ENCODE measurements at regions not wholly inside any gene's neighbourhood (a gene's known extent, or its start where the extent isn't known, plus 50 kb on each side); places are given as distances from the start of the nearest gene placed in this dataset.

DNA sequence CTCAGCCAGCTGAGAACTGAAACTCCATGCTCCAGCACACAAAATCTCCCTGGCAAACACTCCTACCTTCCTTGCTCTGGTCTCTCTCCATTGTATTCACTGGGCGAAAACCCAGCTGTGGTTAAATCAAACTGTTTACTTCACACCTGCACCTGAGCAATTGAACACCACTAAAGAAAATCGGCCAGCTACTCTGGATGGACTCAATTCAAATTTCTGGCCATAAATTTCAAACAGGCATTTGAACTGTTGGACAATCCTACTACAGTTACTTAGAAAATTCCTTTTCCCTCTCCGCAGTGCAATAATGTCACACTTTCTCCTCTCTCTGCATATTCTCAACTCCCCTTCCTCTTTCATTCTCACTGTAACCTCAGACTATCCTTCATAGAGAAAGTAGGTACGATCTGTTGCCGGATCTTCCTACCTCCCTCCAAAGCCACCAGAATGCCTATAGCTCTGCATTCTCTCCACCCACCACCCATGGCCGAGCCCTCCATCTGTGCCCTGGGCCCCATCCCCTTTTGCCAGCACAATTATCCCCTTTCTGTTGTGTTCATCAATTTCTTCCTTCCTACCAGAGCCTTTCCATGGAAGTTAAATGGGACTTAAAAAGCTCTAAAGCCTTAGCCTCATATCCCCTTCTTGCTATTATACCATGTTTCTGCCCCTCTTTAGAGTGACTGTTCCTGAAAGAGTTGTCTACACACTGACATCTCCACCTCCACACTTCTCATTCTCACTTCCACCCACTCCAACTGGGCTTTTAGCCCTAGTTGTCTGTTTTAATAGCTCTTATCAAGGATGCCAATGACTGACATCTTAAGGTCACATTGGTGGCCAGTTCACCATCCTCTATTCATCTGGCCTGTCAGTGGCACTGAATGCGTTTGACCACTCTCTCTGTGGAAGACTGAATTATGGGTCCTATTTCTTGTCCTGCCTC lies 127.5 kb upstream of the SLC1A4 start:
- in situ Hi-C loops (cut with HindIII; ENCODE audit: low pct_unique_long_range_greater_than_20kb, low sequenced_read_pairs): no loop called here
- no peak for DNase-seq (ENCODE audit: low read depth in 1 of 2, low spot score in 1 of 2)
- no peak for TF ChIP-seq JUND (IDR thresholded peaks at IDR 0.05; ENCODE audit: low read depth)

DNA sequence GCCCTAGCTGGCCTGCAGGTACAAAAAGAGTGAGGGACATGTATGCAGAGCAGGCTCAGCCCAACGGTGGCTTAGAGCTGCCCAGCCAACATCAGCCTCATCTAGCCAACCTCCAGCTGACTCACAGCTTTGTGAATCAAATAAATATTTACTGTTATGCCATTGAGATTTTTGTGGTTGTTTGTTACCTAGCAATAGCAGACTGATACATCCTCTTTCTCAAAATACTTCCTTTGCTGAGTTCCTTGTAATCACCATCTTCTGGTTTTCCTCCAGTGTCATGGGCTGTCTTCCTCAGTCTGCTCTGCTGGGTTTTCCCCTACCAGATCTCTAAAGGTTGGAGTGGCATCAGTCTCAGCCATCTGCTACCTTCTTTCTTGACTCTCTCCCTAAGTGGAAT lies 126.6 kb upstream of the SLC1A4 start:
- peak in 1 of 2 experiments; percentile 35 for DNase-seq (ENCODE audit: low read depth in 1 of 2, low spot score in 1 of 2)
- in situ Hi-C loops (cut with HindIII; ENCODE audit: low pct_unique_long_range_greater_than_20kb, low sequenced_read_pairs): no loop called here
- no peak for TF ChIP-seq JUND (IDR thresholded peaks at IDR 0.05; ENCODE audit: low read depth)

DNA sequence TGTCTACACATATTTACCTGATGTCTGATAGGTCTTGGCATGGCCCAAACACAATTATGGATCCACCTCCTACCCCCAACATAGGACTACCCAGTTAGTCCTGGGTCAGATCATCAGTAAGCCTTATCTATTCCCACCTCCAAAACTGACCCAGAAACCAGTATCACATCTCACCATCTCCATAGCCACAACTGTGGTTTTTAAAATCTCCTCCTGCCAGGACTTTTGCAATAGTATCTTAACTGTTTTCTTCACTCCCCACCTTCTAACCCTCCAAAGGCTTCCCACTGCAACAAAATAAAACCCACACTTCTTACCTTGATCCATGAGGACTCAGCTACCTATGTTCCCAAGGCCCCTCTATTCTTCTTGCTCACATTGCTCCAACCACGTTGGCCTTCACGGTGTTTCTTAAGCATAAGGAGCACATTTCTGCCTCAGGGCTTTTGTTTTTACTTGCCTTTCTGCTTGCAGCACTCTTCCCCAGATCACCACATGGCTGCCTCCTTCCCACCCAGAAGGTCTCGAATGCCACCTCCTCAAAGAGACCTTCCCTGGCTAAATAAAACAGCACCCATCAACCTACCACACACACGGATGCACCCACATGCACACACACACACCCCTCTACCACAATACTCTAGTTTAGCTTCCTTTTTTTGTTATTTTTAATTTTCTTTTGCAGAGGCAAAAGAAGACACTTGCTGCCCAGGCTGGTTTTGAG lies 125.9 kb upstream of the SLC1A4 start:
- TF ChIP-seq JUND (IDR thresholded peaks at IDR 0.05; ENCODE audit: low read depth): no peak
- in situ Hi-C loops (cut with HindIII; ENCODE audit: low pct_unique_long_range_greater_than_20kb, low sequenced_read_pairs): no loop called here
- no peak for DNase-seq (ENCODE audit: low read depth in 1 of 2, low spot score in 1 of 2)

DNA sequence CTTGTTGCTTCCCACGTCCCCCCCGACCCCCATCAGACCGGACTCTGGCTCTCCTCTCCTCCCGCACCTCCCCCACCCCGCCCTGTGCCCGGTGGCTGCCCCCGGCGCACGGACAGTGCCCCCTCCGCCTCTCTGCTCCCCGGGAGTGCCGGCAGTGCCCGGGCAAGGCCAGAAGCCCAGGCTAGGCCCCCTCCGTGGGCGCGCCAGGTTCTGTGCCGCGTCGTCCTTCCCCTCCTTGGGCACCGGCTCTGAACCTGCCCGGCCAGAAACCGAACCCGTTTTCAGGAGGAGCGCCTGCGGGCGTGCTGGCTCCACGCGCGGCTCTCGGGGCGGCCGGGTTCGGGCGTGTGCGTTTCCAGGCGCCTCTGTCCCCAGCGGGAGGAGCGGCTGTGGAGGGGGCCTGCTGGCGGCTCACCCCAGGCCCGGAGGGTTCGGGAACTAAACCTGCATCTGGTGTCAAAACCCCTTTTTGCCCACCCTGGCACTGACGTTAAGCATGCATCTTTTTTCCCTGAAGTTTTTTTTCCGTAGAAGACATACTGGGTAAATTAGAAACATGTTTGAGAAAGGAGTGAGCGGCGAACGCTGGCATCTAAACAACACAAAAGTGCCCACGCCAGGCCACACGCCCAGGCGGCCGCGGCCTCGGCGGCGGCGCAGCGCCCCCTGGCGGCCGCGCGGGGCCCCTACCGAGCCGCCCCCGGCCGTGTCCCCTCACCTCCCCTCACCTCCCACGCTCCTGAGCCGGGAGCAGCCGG lies 123.9 kb upstream of the SLC1A4 start:
- DNase-seq (ENCODE audit: low read depth in 1 of 2, low spot score in 1 of 2): peak; percentile 69 to 77
- in situ Hi-C loops (cut with HindIII; ENCODE audit: low pct_unique_long_range_greater_than_20kb, low sequenced_read_pairs): no loop called here
- TF ChIP-seq JUND (IDR thresholded peaks at IDR 0.05; ENCODE audit: low read depth): no peak

DNA sequence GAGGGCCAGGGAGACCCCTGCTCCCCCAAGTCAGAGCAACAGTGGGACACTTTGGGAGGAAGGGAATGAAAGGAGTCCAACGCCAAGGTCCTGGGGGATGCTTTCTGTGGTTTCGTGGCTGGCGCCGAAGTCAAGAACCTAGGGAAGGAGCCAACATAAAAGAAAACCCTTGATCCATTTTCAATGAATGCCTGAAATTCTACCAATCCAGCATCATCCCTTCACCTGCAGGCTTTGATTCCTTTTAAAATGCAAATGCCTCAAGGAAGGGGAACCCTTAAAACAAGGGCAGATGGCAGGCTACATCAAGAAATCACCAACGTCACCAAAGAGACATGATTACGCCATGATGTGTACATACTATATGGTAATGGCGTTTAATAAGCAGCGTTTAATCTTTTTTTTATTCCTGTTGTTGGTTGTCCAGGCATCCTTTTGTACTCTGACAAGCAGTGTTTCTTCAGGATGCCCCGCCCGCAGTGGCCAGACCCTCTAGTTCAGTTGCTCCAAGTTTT lies 123.3 kb upstream of the SLC1A4 start:
- no peak for TF ChIP-seq JUND (IDR thresholded peaks at IDR 0.05; ENCODE audit: low read depth)
- in situ Hi-C loops (cut with HindIII; ENCODE audit: low pct_unique_long_range_greater_than_20kb, low sequenced_read_pairs): no loop called here
- DNase-seq (ENCODE audit: low read depth in 1 of 2, low spot score in 1 of 2): no peak

DNA sequence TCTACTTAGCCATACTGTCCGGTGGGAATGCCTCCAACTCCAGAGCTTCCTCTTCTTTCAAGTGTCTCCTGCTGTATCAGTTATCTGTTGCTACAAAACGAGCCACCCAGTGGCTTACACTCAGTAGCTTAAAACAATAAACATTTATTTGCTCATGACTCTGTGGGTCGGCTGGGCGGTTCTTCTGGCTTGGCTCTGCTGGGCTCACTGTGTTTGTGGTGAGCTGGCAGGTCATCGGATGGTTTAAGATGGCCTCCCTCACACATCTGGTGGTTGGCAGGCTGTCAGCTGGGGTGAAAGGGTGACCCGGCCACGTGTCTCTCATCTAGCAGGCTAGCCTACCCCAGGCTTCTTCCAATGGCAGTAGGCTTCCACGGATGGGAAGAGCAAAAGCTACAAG lies 122.4 kb upstream of the SLC1A4 start:
- in situ Hi-C loops (cut with HindIII; ENCODE audit: low pct_unique_long_range_greater_than_20kb, low sequenced_read_pairs): no loop called here
- TF ChIP-seq JUND (IDR thresholded peaks at IDR 0.05; ENCODE audit: low read depth): no peak
- DNase-seq (ENCODE audit: low read depth in 1 of 2, low spot score in 1 of 2): no peak

DNA sequence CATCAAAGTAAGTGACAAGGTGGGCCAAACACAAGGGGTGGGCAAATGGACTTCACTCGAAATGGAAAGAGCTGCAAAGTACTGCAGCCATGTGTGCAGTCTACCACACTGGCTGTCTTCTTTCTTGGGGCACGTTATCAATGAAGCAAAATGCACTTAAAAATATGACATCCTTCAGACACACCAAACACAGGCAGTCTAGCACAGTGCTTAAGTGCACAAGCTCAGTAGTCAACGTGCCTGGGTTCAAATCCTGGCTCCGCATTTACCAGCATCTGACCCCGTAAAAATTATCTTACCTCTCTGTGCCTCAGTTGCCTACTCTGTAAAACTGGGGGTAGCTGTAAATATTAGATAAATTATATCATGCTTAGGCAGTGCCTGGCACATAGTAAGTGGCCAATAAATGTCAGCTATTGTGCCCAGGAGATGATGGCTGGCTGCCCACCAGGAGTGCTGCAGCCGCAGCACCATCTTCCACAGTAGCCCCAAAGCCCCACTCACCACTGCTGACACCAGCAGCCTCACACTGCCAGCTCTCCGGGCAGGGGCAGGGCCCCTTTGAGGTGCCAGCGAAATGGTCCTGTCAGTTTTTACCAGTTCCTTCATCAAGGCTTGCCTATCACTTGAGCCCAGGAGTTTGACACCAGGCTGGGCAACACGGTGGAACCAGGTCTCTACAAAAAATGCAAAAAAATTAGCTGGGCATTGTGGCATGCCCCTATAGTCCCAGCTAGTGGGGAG lies 121.8 kb upstream of the SLC1A4 start:
- in situ Hi-C loops (cut with HindIII; ENCODE audit: low pct_unique_long_range_greater_than_20kb, low sequenced_read_pairs): no loop called here
- no peak for TF ChIP-seq JUND (IDR thresholded peaks at IDR 0.05; ENCODE audit: low read depth)

DNA sequence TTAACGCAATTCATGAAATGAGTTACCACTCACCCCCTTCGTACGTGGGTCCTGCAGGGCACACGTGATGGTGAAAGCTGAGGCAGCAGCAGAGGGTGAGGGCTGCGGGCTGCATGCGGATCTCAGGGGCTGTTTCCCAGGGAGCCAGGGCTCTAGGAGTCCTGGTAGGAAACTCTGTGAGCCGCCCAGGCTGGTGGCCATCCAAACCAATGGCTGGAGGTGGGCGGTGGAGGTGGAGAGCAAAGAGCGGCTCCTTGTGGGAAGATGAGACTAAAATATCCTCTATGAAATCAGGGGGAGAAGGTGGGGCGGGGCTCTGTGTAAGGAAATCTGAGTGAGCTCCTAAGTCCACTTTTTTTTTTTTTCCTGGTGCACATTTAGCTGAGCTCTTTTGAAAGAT lies 120.1 kb upstream of the SLC1A4 start:
- no peak for DNase-seq (ENCODE audit: low read depth in 1 of 2, low spot score in 1 of 2)
- in situ Hi-C loops (cut with HindIII; ENCODE audit: low pct_unique_long_range_greater_than_20kb, low sequenced_read_pairs): no loop called here
- TF ChIP-seq JUND (IDR thresholded peaks at IDR 0.05; ENCODE audit: low read depth): no peak

More for the DNA sequence above, 121.8 kb upstream of the SLC1A4 start:
- DNase-seq (ENCODE audit: low read depth in 1 of 2, low spot score in 1 of 2): no peak

DNA sequence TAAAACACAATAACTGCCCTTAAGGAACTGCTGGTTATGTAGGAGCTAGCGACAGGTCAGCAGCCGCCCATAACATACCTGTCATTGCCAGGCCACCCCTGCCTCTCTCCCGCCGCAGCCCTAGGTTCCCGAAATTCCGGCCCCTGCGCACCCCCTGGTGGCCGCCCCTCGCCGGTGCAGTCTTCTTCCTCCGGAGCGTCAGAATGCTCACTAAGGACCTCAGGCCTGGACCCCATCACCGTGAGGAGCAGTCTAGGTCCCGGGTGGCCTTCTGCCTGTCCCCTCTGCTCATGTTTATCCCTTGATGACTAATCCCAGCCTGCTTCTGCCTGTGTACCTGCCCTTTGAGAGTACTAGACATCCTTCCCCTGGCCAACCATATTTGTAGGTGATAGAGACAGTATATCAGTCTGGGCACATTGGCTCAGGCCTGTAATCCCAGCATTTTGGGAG lies 115.7 kb upstream of the SLC1A4 start:
- DNase-seq (ENCODE audit: low read depth in 1 of 2, low spot score in 1 of 2): peak in 1 of 2 experiments; percentile 64
- in situ Hi-C loops (cut with HindIII; ENCODE audit: low pct_unique_long_range_greater_than_20kb, low sequenced_read_pairs): no loop called here
- TF ChIP-seq JUND (IDR thresholded peaks at IDR 0.05; ENCODE audit: low read depth): no peak

DNA sequence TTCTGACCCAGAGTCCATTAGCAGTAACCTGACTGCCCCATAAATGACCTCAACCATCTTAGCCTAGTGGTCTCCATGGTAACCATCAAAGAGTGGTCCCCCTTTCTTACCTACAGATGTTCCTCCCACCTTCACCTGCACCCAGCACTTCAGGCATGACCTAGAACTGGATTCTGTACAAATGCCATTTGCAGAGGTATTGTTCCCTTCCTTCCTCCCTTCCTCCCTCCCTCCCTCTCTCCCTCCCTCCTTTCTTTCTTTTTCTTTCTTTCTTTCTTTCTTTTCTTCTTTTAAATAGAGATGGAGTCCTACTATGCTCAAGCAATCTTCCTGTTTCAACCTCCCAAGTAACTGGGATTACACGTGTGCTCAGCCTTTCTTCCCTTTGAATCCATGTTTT lies 114.6 kb upstream of the SLC1A4 start:
- no peak for DNase-seq (ENCODE audit: low read depth in 1 of 2, low spot score in 1 of 2)
- in situ Hi-C loops (cut with HindIII; ENCODE audit: low pct_unique_long_range_greater_than_20kb, low sequenced_read_pairs): no loop called here
- no peak for TF ChIP-seq JUND (IDR thresholded peaks at IDR 0.05; ENCODE audit: low read depth)

DNA sequence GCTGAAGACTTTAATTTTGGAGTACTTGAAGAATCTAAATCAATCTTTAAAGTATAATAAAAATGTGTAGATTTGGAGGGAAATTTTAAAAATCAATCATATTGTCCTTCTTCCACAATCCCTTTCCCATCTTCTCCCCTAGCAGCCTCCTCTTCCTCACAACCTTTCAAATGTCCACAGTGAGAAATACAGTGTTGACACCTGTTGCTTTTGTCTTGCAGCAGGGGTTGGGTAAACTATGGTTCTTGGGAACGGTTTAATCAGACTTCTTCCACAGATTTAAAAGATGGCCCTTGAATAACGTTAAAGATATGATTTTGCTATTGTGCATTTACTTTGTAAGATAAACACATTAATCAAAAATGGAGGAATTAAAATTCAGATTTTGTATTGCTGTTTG lies 113.8 kb upstream of the SLC1A4 start:
- DNase-seq (ENCODE audit: low read depth in 1 of 2, low spot score in 1 of 2): no peak
- in situ Hi-C loops (cut with HindIII; ENCODE audit: low pct_unique_long_range_greater_than_20kb, low sequenced_read_pairs): no loop called here
- TF ChIP-seq JUND (IDR thresholded peaks at IDR 0.05; ENCODE audit: low read depth): no peak
